ENCODE measurements at regions not wholly inside any gene's neighbourhood (a gene's known extent, or its start where the extent isn't known, plus 50 kb on each side); places are given as distances from the start of the nearest gene placed in this dataset.
"Not testable (repeated sequence)": the region's sequence is repeated elsewhere in the genome, so short reads cannot be mapped to it uniquely, and the experiment has no call there.

- FAIRE-seq (no peak), DNase-seq (ENCODE audit: low read depth) (no peak)
- H3K4me3 ChIP-seq (ENCODE audit: low read depth, low read length) = no peak overlapping the region
- no peak for TF ChIP-seq CTCF (IDR thresholded peaks at IDR 0.05; ENCODE audit: insufficient read depth, low read length, severe bottlenecking)
- no peaks in the 10 kb centered on the region for H3K36me3 ChIP-seq (ENCODE audit: control insufficient read depth, insufficient read depth, low read length)
- no peaks in the 10 kb centered on the region for H3K27me3 ChIP-seq (ENCODE audit: control insufficient read depth, insufficient read depth, low read length)
Observed at GRCh38 chrX:40949071-40949470, 136.2 kb upstream of the USP9X start.

- no peak for FAIRE-seq
- no peak for TF ChIP-seq CTCF (IDR thresholded peaks at IDR 0.05; ENCODE audit: insufficient read depth, low read length, severe bottlenecking)
- no peak overlapping the region for H3K4me3 ChIP-seq (ENCODE audit: low read depth, low read length)
- no peak for DNase-seq (ENCODE audit: low read depth)
- H3K27me3 ChIP-seq (ENCODE audit: control insufficient read depth, insufficient read depth, low read length) = no peaks in the 10 kb centered on the region
- H3K36me3 ChIP-seq (ENCODE audit: control insufficient read depth, insufficient read depth, low read length) = no peaks in the 10 kb centered on the region
Observed at GRCh38 chrX:40950546-40950945, 134.7 kb upstream of the USP9X start.

- not testable (repeated sequence) for FAIRE-seq; DNase-seq (ENCODE audit: low read depth); H3K27me3 ChIP-seq (ENCODE audit: control insufficient read depth, insufficient read depth, low read length); H3K4me3 ChIP-seq (ENCODE audit: low read depth, low read length); H3K36me3 ChIP-seq (ENCODE audit: control insufficient read depth, insufficient read depth, low read length)
Observed at GRCh38 chrX:40951407-40951806, 133.8 kb upstream of the USP9X start.

GRCh38 chrX:40952855-40953254 is 132.4 kb upstream of the USP9X start:
- H3K36me3 ChIP-seq (ENCODE audit: control insufficient read depth, insufficient read depth, low read length) = no peaks in the 10 kb centered on the region
- H3K27me3 ChIP-seq (ENCODE audit: control insufficient read depth, insufficient read depth, low read length) = no peaks in the 10 kb centered on the region
- no peak overlapping the region for H3K4me3 ChIP-seq (ENCODE audit: low read depth, low read length)
- DNase-seq (ENCODE audit: low read depth) = no peak
- FAIRE-seq = no peak
- no peak for TF ChIP-seq CTCF (IDR thresholded peaks at IDR 0.05; ENCODE audit: insufficient read depth, low read length, severe bottlenecking)

GRCh38 chrX:40953369-40953768 is 131.9 kb upstream of the USP9X start:
- Histone ChIP-seq H3K36me3 (ENCODE audit: control insufficient read depth, insufficient read depth, low read length) (no peaks in the 10 kb centered on the region), H3K4me3 (ENCODE audit: low read depth, low read length) (no peak overlapping the region), H3K27me3 (ENCODE audit: control insufficient read depth, insufficient read depth, low read length) (no peaks in the 10 kb centered on the region)
- no peak for FAIRE-seq
- TF ChIP-seq CTCF (IDR thresholded peaks at IDR 0.05; ENCODE audit: insufficient read depth, low read length, severe bottlenecking) = no peak
- no peak for DNase-seq (ENCODE audit: low read depth)

GRCh38 chrX:40960041-40960440 is 125.2 kb upstream of the USP9X start:
- DNase-seq (ENCODE audit: low read depth) = no peak
- Histone ChIP-seq H3K27me3 (ENCODE audit: control insufficient read depth, insufficient read depth, low read length) (no peaks in the 10 kb centered on the region), H3K36me3 (ENCODE audit: control insufficient read depth, insufficient read depth, low read length) (no peaks in the 10 kb centered on the region), H3K4me3 (ENCODE audit: low read depth, low read length) (no peak overlapping the region)
- FAIRE-seq = no peak
- TF ChIP-seq CTCF (IDR thresholded peaks at IDR 0.05; ENCODE audit: insufficient read depth, low read length, severe bottlenecking) = no peak
